Smooth muscle cell (in vitro differentiated cells): ENCODE measurements at regions not wholly inside any gene's neighbourhood (a gene's known extent, or its start where the extent isn't known, plus 50 kb on each side); places are given as distances from the start of the nearest gene placed in this dataset.

Source experiments
- DNase-seq: peaks from one replicate; lab custom pipeline; 2025; ENCODE audit not compliant: unreplicated experiment; lab: John Stamatoyannopoulos, UW
- H2AFZ ChIP-seq: fragments of 200-600 bp; sonication (generic); 2 replicates; pipeline ENCODE4 v1.6.0; 2016; ENCODE audit warnings: antibody characterized with exemption, low read depth, mild to moderate bottlenecking
- H3F3A ChIP-seq: fragments of 200-600 bp; sonication (generic); 2 replicates; pipeline ENCODE4 v1.6.0; 2017; ENCODE audit warnings: antibody characterized with exemption, low read depth
- H3K27ac ChIP-seq: fragments of 200-600 bp; sonication (generic); 2 replicates; pipeline ENCODE4 v1.5.1; 2016; ENCODE audit warnings: low read depth, mild to moderate bottlenecking
- H3K27me3 ChIP-seq: fragments of 200-600 bp; sonication (generic); 2 replicates; pipeline ENCODE4 v1.6.1; 2016; ENCODE audit warnings: low read depth, mild to moderate bottlenecking
- H3K36me3 ChIP-seq: fragments of 200-600 bp; sonication (generic); 2 replicates; pipeline ENCODE4 v1.5.1; 2016; ENCODE audit warnings: low read depth
- H3K4me1 ChIP-seq: fragments of 200-600 bp; sonication (generic); 2 replicates; pipeline ENCODE4 v1.5.1; 2016; ENCODE audit warnings: low read depth
- H3K4me2 ChIP-seq: fragments of 200-600 bp; sonication (generic); 2 replicates; pipeline ENCODE4 v1.6.0; 2016; ENCODE audit warnings: mild to moderate bottlenecking
- H3K4me3 ChIP-seq: fragments of 200-600 bp; sonication (generic); 2 replicates; pipeline ENCODE4 v1.5.1; 2016; ENCODE audit warnings: mild to moderate bottlenecking
- H3K79me2 ChIP-seq: fragments of 200-600 bp; sonication (generic); 2 replicates; pipeline ENCODE4 v1.6.0; 2016; ENCODE audit warnings: low read depth, mild to moderate bottlenecking
- H3K9ac ChIP-seq: fragments of 200-600 bp; sonication (generic); 2 replicates; pipeline ENCODE4 v1.6.0; 2016; ENCODE audit warnings: low read depth
- H3K9me3 ChIP-seq: fragments of 200-600 bp; sonication (generic); replicated peaks from 2 replicates; pipeline ENCODE4 v1.5.1; 2016; ENCODE audit warnings: low read depth
- H4K20me1 ChIP-seq: fragments of 200-600 bp; sonication (generic); 2 replicates; pipeline ENCODE4 v1.6.0; 2016; ENCODE audit warnings: low read depth
- CTCF ChIP-seq: fragments of 200-600 bp; sonication (generic); IDR thresholded peaks from 2 replicates; pipeline ENCODE4 v1.5.1; 2017; ENCODE audit warnings: borderline replicate concordance, mild to moderate bottlenecking, antibody characterized with exemption; ENCODE audit not compliant: insufficient read depth, poor library complexity, severe bottlenecking
- WGBS: methylation state at CpG from one replicate; pipeline ENCODE4 v1.1.7; 2016; ENCODE audit warnings: low lambda C conversion rate; 5-methylcytosine and 5-hydroxymethylcytosine counted together

GRCh38 chr1:101709721-101710120 lies 287.0 kb downstream of the OLFM3 start:
- Histone ChIP-seq H3F3A (no peaks in the 10 kb centered on the region), H3K27me3 (no peaks in the 10 kb centered on the region), H3K27ac (no peak overlapping the region), H3K36me3 (no peaks in the 10 kb centered on the region), H3K4me2 (no peak overlapping the region), H3K79me2 (no peaks in the 10 kb centered on the region), H3K4me3 (no peak overlapping the region), H2AFZ (no peak overlapping the region), H4K20me1 (no peaks in the 10 kb centered on the region), H3K9me3 (no peaks in the 10 kb centered on the region), H3K9ac (no peak overlapping the region), H3K4me1 (no peaks in the 10 kb centered on the region)
- no peak for TF ChIP-seq CTCF
- DNase-seq: no peak

GRCh38 chr1:101713760-101714159 lies 283.0 kb downstream of the OLFM3 start:
- no peak overlapping the region for H3K4me3 ChIP-seq
- H3K9me3 ChIP-seq: no peaks in the 10 kb centered on the region
- no peak overlapping the region for H3K9ac ChIP-seq
- H3K27me3 ChIP-seq: no peaks in the 10 kb centered on the region
- WGBS: 47% methylated on average over 1 of the region's 1 CpG
- no peak overlapping the region for H3K4me2 ChIP-seq
- no peaks in the 10 kb centered on the region for H3K36me3 ChIP-seq
- no peaks in the 10 kb centered on the region for H4K20me1 ChIP-seq
- no peak overlapping the region for H3K27ac ChIP-seq
- no peak for TF ChIP-seq CTCF
- no peaks in the 10 kb centered on the region for H3K4me1 ChIP-seq
- DNase-seq: no peak
- H3F3A ChIP-seq: no peaks in the 10 kb centered on the region
- no peak overlapping the region for H2AFZ ChIP-seq
- no peaks in the 10 kb centered on the region for H3K79me2 ChIP-seq

GRCh38 chr1:101723415-101723814 lies 273.3 kb downstream of the OLFM3 start:
- H3K79me2 ChIP-seq: no peaks in the 10 kb centered on the region
- H3K36me3 ChIP-seq: no peaks in the 10 kb centered on the region
- no peaks in the 10 kb centered on the region for H3K4me1 ChIP-seq
- no peaks in the 10 kb centered on the region for H3F3A ChIP-seq
- H3K9ac ChIP-seq: no peak overlapping the region
- no peaks in the 10 kb centered on the region for H4K20me1 ChIP-seq
- H3K4me2 ChIP-seq: no peak overlapping the region
- H3K27ac ChIP-seq: no peak overlapping the region
- WGBS: 84% methylated on average over 4 of the region's 4 CpGs
- no peak for TF ChIP-seq CTCF
- H3K4me3 ChIP-seq: no peak overlapping the region
- H2AFZ ChIP-seq: no peak overlapping the region
- H3K27me3 ChIP-seq: no peaks in the 10 kb centered on the region
- no peak for DNase-seq
- no peaks in the 10 kb centered on the region for H3K9me3 ChIP-seq

- Histone ChIP-seq H3F3A (no peaks in the 10 kb centered on the region), H3K27ac (no peak overlapping the region), H3K79me2 (no peaks in the 10 kb centered on the region), H3K9me3 (no peaks in the 10 kb centered on the region), H3K4me2 (no peak overlapping the region), H3K4me1 (no peaks in the 10 kb centered on the region), H3K4me3 (no peak overlapping the region), H3K9ac (no peak overlapping the region), H3K36me3 (no peaks in the 10 kb centered on the region), H4K20me1 (no peaks in the 10 kb centered on the region), H3K27me3 (no peaks in the 10 kb centered on the region), H2AFZ (no peak overlapping the region)
- WGBS: 85% methylated on average over 5 of the region's 5 CpGs
- DNase-seq: no peak
- no peak for TF ChIP-seq CTCF
Measured at GRCh38 chr1:101728029-101728428, 268.7 kb downstream of the OLFM3 start.
